GM12874 (cell line): ENCODE measurements at regions not wholly inside any gene's neighbourhood (a gene's known extent, or its start where the extent isn't known, plus 50 kb on each side); places are given as distances from the start of the nearest gene placed in this dataset.

Source experiments
- TF ChIP-seq, protein P1 (sequence below): IDR thresholded peaks from 2 replicates; pipeline ENCODE4 v1.5.1; 2011; ENCODE audit warnings: low read depth, mild to moderate bottlenecking, control low read depth, low read length, moderate library complexity; ENCODE audit not compliant: insufficient read depth

DNA sequence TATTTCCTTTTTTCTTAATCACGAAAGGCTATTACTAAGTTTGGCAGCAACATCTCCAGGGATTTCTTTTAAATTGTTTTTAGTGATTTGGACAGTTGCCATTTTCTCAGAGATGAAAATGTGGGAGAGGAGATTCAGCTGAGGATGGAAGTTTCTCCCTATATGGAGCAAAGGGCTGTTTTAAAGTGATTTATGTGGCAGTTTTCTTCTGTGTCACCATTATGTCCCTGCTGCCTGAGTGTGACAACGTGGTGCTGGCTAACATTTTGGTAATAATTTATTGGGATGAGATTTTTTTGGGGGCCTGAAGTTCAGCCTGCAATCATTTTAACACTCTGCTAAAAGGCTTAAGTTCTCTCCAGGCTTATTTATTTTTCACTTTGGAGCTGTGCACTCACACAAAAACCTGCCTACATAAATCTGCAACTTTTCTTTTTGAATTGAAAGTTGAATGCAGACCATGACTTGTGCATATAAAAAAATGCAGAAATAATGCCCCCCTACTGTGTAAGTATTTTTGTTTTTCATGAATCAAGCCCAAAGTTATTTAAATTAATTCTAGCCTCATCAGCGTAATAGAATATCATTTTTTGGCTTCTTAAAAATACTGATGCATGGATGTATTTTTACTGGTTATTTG lies 210.9 kb downstream of the ZIC1 start:
- TF ChIP-seq, protein P1, sequence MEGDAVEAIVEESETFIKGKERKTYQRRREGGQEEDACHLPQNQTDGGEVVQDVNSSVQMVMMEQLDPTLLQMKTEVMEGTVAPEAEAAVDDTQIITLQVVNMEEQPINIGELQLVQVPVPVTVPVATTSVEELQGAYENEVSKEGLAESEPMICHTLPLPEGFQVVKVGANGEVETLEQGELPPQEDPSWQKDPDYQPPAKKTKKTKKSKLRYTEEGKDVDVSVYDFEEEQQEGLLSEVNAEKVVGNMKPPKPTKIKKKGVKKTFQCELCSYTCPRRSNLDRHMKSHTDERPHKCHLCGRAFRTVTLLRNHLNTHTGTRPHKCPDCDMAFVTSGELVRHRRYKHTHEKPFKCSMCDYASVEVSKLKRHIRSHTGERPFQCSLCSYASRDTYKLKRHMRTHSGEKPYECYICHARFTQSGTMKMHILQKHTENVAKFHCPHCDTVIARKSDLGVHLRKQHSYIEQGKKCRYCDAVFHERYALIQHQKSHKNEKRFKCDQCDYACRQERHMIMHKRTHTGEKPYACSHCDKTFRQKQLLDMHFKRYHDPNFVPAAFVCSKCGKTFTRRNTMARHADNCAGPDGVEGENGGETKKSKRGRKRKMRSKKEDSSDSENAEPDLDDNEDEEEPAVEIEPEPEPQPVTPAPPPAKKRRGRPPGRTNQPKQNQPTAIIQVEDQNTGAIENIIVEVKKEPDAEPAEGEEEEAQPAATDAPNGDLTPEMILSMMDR: no peak

DNA sequence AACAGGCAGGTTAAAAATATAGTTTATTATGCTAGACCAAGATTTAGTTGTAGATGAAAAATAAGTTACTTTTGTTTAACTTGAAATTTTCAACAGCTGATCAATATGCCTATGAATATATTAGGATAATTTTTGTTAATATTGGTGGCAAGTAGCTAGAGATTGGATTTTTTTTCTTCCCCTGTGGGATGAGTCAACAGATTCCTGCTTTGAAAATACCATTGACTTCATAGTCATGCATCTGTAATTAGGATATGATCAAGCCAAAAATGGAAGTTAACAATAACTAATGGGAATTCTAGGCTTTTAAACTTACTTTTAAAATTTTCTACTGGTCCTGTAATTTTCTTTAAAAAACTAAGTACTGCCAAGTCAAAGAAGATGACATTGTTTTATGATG lies 211.7 kb downstream of the ZIC1 start:
- TF ChIP-seq, protein P1: no peak

DNA sequence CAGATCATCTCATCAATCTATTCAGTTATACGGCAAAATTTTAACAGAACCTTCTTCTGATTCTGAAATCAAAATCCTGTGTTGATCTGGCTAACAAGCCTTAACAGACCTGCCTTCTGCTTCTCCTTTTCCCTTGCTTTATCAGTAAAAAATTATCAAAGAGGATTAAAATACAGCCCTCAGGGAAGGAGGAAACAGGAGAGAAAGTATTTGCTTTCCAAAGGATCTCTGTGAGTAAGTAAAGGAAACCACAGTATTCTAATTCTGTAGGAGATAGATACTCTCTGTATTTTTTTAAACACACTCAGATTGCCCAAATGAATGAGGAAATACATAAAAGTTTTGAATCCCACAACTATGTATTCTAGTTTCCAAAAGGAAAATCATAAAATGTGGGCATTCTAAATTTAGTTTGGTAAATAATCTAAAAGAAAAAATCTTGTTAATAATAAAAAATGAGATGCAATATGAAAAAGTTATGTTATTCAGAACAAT lies 221.8 kb downstream of the ZIC1 start:
- TF ChIP-seq, protein P1: no peak

DNA sequence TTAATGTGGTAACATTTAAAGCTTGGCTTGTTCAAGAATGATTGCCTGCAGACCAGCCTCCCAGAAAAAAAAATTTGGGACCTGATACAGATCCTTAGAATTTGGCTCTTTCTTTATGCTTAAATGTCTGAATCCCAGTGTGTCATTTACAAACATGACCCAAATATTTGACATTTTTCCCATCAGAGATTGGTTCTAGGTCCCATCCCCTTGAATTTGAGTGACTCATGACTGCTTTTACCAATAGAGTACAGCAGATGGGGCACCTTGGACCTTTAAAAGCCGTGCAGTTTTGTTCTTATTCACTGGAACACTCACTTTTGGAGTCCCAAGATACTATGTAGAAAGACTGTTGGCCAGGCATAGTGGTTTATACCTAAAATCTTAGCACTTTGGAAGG lies 231.6 kb downstream of the ZIC1 start:
- TF ChIP-seq, protein P1: no peak

DNA sequence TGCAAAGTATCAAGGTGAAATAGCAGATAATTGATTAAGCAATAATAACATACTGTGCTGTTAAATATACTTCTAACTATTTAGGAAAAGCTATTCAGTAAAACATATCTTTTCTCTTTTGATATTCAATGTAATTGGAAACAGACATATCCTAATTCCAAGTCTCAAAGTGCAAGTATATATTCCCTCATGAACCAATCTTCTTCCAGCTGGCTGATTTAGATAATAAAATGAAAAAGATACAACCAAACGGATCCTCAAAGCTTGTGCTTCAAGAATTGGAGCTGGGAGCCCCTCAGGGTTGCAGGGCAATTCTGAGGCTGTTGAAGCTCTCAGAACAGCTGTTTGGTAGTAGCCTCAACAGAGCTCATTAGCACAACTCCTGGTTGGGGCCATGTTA lies 236.6 kb downstream of the ZIC1 start:
- TF ChIP-seq, protein P1: no peak

DNA sequence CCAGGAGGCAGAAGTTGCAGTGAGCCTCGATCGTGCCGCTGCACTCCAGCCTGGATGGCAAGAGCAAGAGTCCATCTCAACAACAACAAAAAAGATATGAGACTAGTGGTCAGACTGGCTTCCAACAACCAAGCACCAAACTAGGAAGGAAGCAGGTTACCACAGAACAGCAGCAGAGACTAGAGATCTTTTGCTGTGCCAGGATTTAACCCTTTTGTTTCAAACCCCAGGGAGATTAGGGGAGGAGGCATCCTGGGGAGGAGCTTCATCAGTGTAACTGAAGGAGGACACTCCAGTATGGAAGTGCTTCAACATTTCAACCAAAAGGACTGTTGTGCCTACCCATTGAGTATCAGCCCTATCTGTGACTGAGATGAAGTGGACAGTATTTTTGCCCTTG lies 240.3 kb downstream of the ZIC1 start:
- TF ChIP-seq, protein P1: no peak

DNA sequence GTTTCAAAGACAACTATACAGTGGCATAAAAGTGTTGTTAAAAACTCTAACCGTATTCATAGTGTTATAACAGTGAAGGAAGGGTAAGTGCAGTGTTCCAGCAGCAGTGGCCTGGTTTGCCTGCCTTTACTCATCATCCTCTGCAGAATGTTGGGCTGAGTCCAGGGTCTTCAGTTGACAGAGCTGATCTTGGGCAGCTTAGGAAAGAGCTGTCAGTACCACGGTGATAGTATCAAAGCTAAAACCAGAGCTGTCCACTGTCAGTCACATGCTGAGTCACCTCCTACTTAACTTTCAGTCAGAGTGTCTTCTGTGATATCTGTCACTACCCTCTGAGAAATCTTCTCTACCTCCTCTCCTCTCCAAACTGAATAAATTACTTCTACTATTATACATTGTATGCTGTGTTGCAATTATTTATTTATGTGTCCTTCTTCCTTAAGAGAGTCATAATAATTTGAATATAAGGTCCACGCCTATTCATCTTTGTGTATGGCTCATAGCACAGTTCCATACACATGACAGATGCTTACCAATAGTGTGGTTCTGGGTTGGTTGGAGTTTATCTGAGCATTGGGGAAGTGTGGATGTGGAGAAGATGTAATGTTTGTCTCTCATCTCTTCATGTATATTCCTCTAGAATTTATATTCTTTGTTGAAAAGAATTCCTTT lies 242.1 kb downstream of the ZIC1 start:
- TF ChIP-seq, protein P1: no peak
